MCF 10A (cell line): ENCODE measurements at regions not wholly inside any gene's neighbourhood (a gene's known extent, or its start where the extent isn't known, plus 50 kb on each side); places are given as distances from the start of the nearest gene placed in this dataset.

Experiments
- BruUV-seq: library from RNA; stranded (reverse); fragments of 400-500 nt; replicated peaks from 2 replicates; lab custom pipeline; 2021; lab: Mats Ljungman, UMichigan
- CTCF ChIA-PET: fragments of 300-600 bp; sonication (Branson Sonifier 250); formaldehyde crosslinking; extraction: SDS; loops from one replicate; lab custom pipeline; 2021; ENCODE audit warnings: antibody characterized with exemption, inconsistent platforms; lab: Yijun Ruan, JAX
- POLR2A ChIA-PET: fragments of 300-600, 350-650 bp; sonication (Branson Sonifier 250); formaldehyde crosslinking; extraction: SDS; loops from one replicate; lab custom pipeline; 2020; ENCODE audit warnings: antibody characterized with exemption, inconsistent platforms; lab: Yijun Ruan, JAX
- DNase-seq: peaks from one replicate; pipeline ENCODE4 v3.0.0-alpha.2; 2018; ENCODE audit not compliant: unreplicated experiment
- H3K27ac Mint-ChIP-seq: one replicate; pipeline ENCODE4 v1.8.0; 2022; ENCODE audit warnings: mild to moderate bottlenecking, low read depth, mixed read lengths; ENCODE audit not compliant: unreplicated experiment
- H3K27me3 Mint-ChIP-seq: one replicate; pipeline ENCODE4 v1.8.0; 2022; ENCODE audit warnings: mixed read lengths; ENCODE audit not compliant: insufficient read depth, unreplicated experiment
- H3K36me3 Mint-ChIP-seq: one replicate; pipeline ENCODE4 v1.8.0; 2022; ENCODE audit warnings: mild to moderate bottlenecking, moderate library complexity, mixed read lengths; ENCODE audit not compliant: insufficient read depth, unreplicated experiment
- H3K4me1 Mint-ChIP-seq: one replicate; pipeline ENCODE4 v1.8.0; 2022; ENCODE audit warnings: mixed read lengths; ENCODE audit not compliant: insufficient read depth, unreplicated experiment
- H3K4me3 Mint-ChIP-seq: one replicate; pipeline ENCODE4 v1.8.0; 2022; ENCODE audit warnings: mild to moderate bottlenecking, moderate library complexity, mixed read lengths; ENCODE audit not compliant: unreplicated experiment
- H3K9me3 Mint-ChIP-seq: one replicate; pipeline ENCODE4 v1.8.0; 2022; ENCODE audit warnings: mixed read lengths; ENCODE audit not compliant: unreplicated experiment
- CTCF ChIP-seq: fragments of 200-600 bp; IDR thresholded peaks from one replicate; pipeline ENCODE4 v1.8.0; 2022; ENCODE audit warnings: antibody characterized with exemption, mild to moderate bottlenecking; ENCODE audit not compliant: unreplicated experiment
- intact Hi-C: fragments of 100-400 bp; cut with micrococcal nuclease; formaldehyde crosslinking; loops from 2 replicates; pipeline ENCODE4 v1.14.1; 2022

DNA sequence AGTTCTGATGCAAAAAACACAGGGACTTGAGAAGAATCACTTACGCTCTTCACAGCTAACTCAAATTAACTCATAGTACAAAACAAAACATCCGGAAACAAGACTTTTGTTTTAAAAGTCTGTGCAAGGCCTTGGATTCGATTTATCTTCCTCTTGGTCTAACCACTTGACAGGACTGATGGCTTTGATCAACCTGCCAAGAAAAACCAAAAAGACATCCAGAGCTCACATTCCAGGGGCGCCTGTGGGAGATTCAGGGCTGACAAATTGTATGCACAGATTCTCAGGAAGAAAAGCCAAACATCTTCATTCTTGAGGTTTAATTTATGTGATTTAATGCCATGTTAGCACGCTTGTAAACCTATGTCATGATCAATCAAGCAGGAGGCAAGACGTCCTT, 129.1 kb upstream of the TMCC3 start:
- no peak overlapping the region for H3K4me3 Mint-ChIP-seq
- peaks cover 15% of the 10 kb centered on the region for H3K4me1 Mint-ChIP-seq
- H3K27ac Mint-ChIP-seq: no peak overlapping the region
- H3K9me3 Mint-ChIP-seq: no peaks in the 10 kb centered on the region
- no peaks in the 10 kb centered on the region for H3K36me3 Mint-ChIP-seq
- POLR2A ChIA-PET: interaction anchor here (0.7 to 0.8 kb wide), 2 partner anchors 73 to 219 kb away, joined by 3 read pairs; no protein-coding TSS in a partner anchor
- BruUV-seq: no TSS peak
- TF ChIP-seq CTCF: no peak
- peak; percentile 57 for DNase-seq
- CTCF ChIA-PET: no interaction called here
- peaks cover 38% of the 10 kb centered on the region for H3K27me3 Mint-ChIP-seq
- intact Hi-C loops: no loop called here

GRCh38 chr12:94777936-94778335, 127.6 kb upstream of the TMCC3 start:
- peaks cover 48% of the 10 kb centered on the region for H3K27me3 Mint-ChIP-seq
- no TSS peak for BruUV-seq
- no peak overlapping the region for H3K4me3 Mint-ChIP-seq
- no peaks in the 10 kb centered on the region for H3K36me3 Mint-ChIP-seq
- no peak for DNase-seq
- H3K27ac Mint-ChIP-seq: no peak overlapping the region
- H3K4me1 Mint-ChIP-seq: peaks cover 6% of the 10 kb centered on the region
- CTCF ChIA-PET: no interaction called here
- POLR2A ChIA-PET: no interaction called here
- intact Hi-C loops: no loop called here
- H3K9me3 Mint-ChIP-seq: no peaks in the 10 kb centered on the region
- no peak for TF ChIP-seq CTCF

- Mint-ChIP-seq H3K36me3 (no peaks in the 10 kb centered on the region), H3K4me1 (peaks cover 6% of the 10 kb centered on the region), H3K4me3 (no peak overlapping the region), H3K9me3 (no peaks in the 10 kb centered on the region), H3K27ac (no peak overlapping the region), H3K27me3 (peaks cover 39% of the 10 kb centered on the region)
- POLR2A ChIA-PET: interaction anchor here (1.1 kb wide), 1 partner anchor 14 kb away, joined by 3 read pairs; no protein-coding TSS in a partner anchor
- intact Hi-C loops: no loop called here
- no peak for TF ChIP-seq CTCF
- CTCF ChIA-PET: interaction anchor here (2.1 kb wide), 1 partner anchor 12 kb away, joined by 12 read pairs; no protein-coding TSS in a partner anchor
- BruUV-seq: no TSS peak
- no peak for DNase-seq
Measured at GRCh38 chr12:94775710-94776109, 125.4 kb upstream of the TMCC3 start.

DNA sequence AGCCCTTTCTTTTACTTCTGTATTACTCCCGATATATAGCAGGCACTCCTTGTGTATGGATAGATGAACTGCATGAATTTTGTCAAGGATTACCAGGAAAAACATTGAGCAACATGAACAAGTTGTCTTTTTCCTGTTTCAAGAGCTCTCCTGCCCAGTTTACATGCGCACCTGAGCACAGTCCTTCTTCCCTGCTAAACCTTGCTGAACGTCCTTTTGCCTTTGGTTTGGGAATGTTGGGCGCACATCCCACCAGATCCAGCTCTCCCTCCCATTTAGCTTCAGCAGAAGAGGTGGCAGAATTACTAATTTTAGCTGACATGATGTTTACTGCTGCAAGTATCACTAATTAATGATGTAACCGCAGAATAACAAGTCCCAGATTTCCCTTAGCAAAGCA, 121.4 kb upstream of the TMCC3 start:
- no TSS peak for BruUV-seq
- no peak for TF ChIP-seq CTCF
- DNase-seq: no peak
- no peaks in the 10 kb centered on the region for H3K4me1 Mint-ChIP-seq
- no peaks in the 10 kb centered on the region for H3K36me3 Mint-ChIP-seq
- no peak overlapping the region for H3K4me3 Mint-ChIP-seq
- ChIA-PET POLR2A (no interaction called here), CTCF (interaction anchor here (0.7 to 1.0 kb wide), 2 partner anchors 8 to 19 kb away, joined by 3 read pairs; no protein-coding TSS in a partner anchor)
- H3K9me3 Mint-ChIP-seq: no peaks in the 10 kb centered on the region
- intact Hi-C loops: no loop called here
- H3K27me3 Mint-ChIP-seq: peaks cover 53% of the 10 kb centered on the region
- no peak overlapping the region for H3K27ac Mint-ChIP-seq
